ENCODE measurements at regions not wholly inside any gene's neighbourhood (a gene's known extent, or its start where the extent isn't known, plus 50 kb on each side); places are given as distances from the start of the nearest gene placed in this dataset.
"Not testable (repeated sequence)": the region's sequence is repeated elsewhere in the genome, so short reads cannot be mapped to it uniquely, and the experiment has no call there.

DNA sequence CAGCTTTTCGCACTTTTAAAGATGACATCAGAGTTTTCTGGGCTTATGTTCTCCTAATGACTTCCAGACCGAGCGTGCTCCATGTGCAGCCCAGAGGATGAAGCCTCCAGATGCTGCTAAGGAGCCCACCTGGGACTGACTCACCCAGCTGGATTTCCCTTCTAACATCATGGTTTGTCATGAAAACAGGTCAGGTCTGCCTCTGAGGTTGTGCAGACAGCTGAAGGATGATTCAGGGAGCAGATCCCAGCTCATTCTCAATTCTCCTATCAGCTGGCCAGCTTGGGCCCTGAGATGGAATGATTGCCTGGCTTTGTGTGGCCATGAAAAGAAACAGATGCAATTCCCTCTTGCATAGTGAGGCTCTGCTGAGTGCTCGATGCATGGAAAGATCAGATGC is 123.9 kb upstream of the DUSP10 start:
- Histone ChIP-seq H3K36me3 (ENCODE audit: insufficient read depth, low read length) (no peaks in the 10 kb centered on the region), H3K4me3 (ENCODE audit: low read depth in 1 of 2, low read length in 2 of 2) (no peak overlapping the region), H3K9ac (ENCODE audit: low read length) (no peak overlapping the region), H3K4me1 (ENCODE audit: insufficient read depth, low read length) (no peaks in the 10 kb centered on the region), H3K9me3 (ENCODE audit: low read length) (no peaks in the 10 kb centered on the region), H3K27me3 (ENCODE audit: control insufficient read depth in 1 of 2, insufficient read depth in 2 of 2, low read length in 2 of 2) (no peaks in the 10 kb centered on the region), H3K27ac (ENCODE audit: low read depth, low read length) (no peak overlapping the region)

DNA sequence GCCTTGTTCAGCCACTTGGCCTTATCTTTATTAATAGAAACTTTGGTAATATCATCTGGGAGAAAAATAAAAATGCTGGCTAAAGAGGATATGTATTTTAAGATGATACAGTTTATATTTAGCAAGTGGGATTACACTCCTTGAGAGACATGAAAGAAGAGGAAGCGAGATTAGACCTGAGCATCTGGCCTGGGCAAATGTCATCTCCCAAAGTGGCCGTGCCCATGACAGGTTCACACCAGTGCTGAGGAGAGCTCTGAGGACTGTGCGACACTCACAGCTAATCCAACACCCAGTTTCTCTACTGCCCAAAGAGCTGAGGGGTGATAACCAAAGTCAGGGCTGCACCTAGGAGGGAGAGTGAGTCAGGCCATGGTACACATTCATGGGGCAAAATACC is 121.7 kb upstream of the DUSP10 start:
- no peaks in the 10 kb centered on the region for H3K36me3 ChIP-seq (ENCODE audit: insufficient read depth, low read length)

DNA sequence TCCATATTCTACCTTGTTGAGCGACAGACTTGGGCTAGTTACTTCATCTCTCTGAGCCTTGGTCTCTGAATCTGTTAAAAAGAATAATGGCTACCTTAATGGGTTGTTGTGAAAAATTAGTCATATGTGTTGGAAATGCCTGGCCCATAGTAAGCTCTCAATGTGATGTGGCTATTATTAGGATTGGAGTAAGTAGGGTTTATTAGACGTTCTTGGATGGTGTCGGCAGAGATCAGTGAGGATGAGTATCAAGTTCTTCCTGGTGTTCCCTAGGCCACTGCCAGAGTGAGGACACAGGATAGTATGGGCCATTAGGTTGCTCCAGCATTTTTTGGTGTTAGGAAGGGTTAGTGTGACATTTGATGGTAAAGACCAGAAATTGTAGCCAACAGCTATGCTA is 121.1 kb upstream of the DUSP10 start:
- Histone ChIP-seq H3K27ac (ENCODE audit: low read depth, low read length) (no peak overlapping the region), H3K4me1 (ENCODE audit: insufficient read depth, low read length) (no peaks in the 10 kb centered on the region), H3K9me3 (ENCODE audit: low read length) (no peaks in the 10 kb centered on the region), H3K36me3 (ENCODE audit: insufficient read depth, low read length) (no peaks in the 10 kb centered on the region), H3K9ac (ENCODE audit: low read length) (no peak overlapping the region), H3K27me3 (ENCODE audit: control insufficient read depth in 1 of 2, insufficient read depth in 2 of 2, low read length in 2 of 2) (no peaks in the 10 kb centered on the region), H3K4me3 (ENCODE audit: low read depth in 1 of 2, low read length in 2 of 2) (no peak overlapping the region)

More for the DNA sequence above, 121.7 kb upstream of the DUSP10 start:
- H3K9ac ChIP-seq (ENCODE audit: low read length) = no peak overlapping the region
- no peak overlapping the region for H3K27ac ChIP-seq (ENCODE audit: low read depth, low read length)
- H3K4me3 ChIP-seq (ENCODE audit: low read depth in 1 of 2, low read length in 2 of 2) = no peak overlapping the region
- H3K4me1 ChIP-seq (ENCODE audit: insufficient read depth, low read length) = no peaks in the 10 kb centered on the region
- H3K27me3 ChIP-seq (ENCODE audit: control insufficient read depth in 1 of 2, insufficient read depth in 2 of 2, low read length in 2 of 2) = no peaks in the 10 kb centered on the region
- H3K9me3 ChIP-seq (ENCODE audit: low read length) = no peaks in the 10 kb centered on the region

GRCh38 chr1:221858818-221859611 is 117.1 kb upstream of the DUSP10 start:
- Histone ChIP-seq H3K36me3 (ENCODE audit: insufficient read depth, low read length) (no peaks in the 10 kb centered on the region), H3K27ac (ENCODE audit: low read depth, low read length) (no peak overlapping the region), H3K27me3 (ENCODE audit: control insufficient read depth in 1 of 2, insufficient read depth in 2 of 2, low read length in 2 of 2) (no peaks in the 10 kb centered on the region), H3K4me3 (ENCODE audit: low read depth in 1 of 2, low read length in 2 of 2) (no peak overlapping the region), H3K9ac (ENCODE audit: low read length) (no peak overlapping the region), H3K4me1 (ENCODE audit: insufficient read depth, low read length) (no peaks in the 10 kb centered on the region), H3K9me3 (ENCODE audit: low read length) (no peaks in the 10 kb centered on the region)

- H3K4me3 ChIP-seq (ENCODE audit: low read depth in 1 of 2, low read length in 2 of 2); H3K9ac ChIP-seq (ENCODE audit: low read length); H3K27me3 ChIP-seq (ENCODE audit: control insufficient read depth in 1 of 2, insufficient read depth in 2 of 2, low read length in 2 of 2); H3K4me1 ChIP-seq (ENCODE audit: insufficient read depth, low read length); H3K27ac ChIP-seq (ENCODE audit: low read depth, low read length); H3K36me3 ChIP-seq (ENCODE audit: insufficient read depth, low read length); H3K9me3 ChIP-seq (ENCODE audit: low read length): not testable (repeated sequence)
Observed at GRCh38 chr1:221857094-221857444, 115.2 kb upstream of the DUSP10 start.

- no peaks in the 10 kb centered on the region for H3K9me3 ChIP-seq (ENCODE audit: low read length)
- H3K4me1 ChIP-seq (ENCODE audit: insufficient read depth, low read length) = no peaks in the 10 kb centered on the region
- H3K36me3 ChIP-seq (ENCODE audit: insufficient read depth, low read length) = no peaks in the 10 kb centered on the region
- H3K9ac ChIP-seq (ENCODE audit: low read length) = no peak overlapping the region
- H3K27ac ChIP-seq (ENCODE audit: low read depth, low read length) = no peak overlapping the region
- no peaks in the 10 kb centered on the region for H3K27me3 ChIP-seq (ENCODE audit: control insufficient read depth in 1 of 2, insufficient read depth in 2 of 2, low read length in 2 of 2)
- H3K4me3 ChIP-seq (ENCODE audit: low read depth in 1 of 2, low read length in 2 of 2) = no peak overlapping the region
Observed at GRCh38 chr1:221856228-221857093, 114.6 kb upstream of the DUSP10 start.

GRCh38 chr1:221855156-221855555 is 113.3 kb upstream of the DUSP10 start:
- H3K27ac ChIP-seq (ENCODE audit: low read depth, low read length) = no peak overlapping the region
- no peak overlapping the region for H3K4me3 ChIP-seq (ENCODE audit: low read depth in 1 of 2, low read length in 2 of 2)
- no peaks in the 10 kb centered on the region for H3K36me3 ChIP-seq (ENCODE audit: insufficient read depth, low read length)
- no peaks in the 10 kb centered on the region for H3K27me3 ChIP-seq (ENCODE audit: control insufficient read depth in 1 of 2, insufficient read depth in 2 of 2, low read length in 2 of 2)
- H3K4me1 ChIP-seq (ENCODE audit: insufficient read depth, low read length) = no peaks in the 10 kb centered on the region
- no peak overlapping the region for H3K9ac ChIP-seq (ENCODE audit: low read length)
- H3K9me3 ChIP-seq (ENCODE audit: low read length) = no peaks in the 10 kb centered on the region

- Histone ChIP-seq H3K9ac (ENCODE audit: low read length) (no peak overlapping the region), H3K27me3 (ENCODE audit: control insufficient read depth in 1 of 2, insufficient read depth in 2 of 2, low read length in 2 of 2) (no peaks in the 10 kb centered on the region), H3K4me3 (ENCODE audit: low read depth in 1 of 2, low read length in 2 of 2) (no peak overlapping the region), H3K4me1 (ENCODE audit: insufficient read depth, low read length) (no peaks in the 10 kb centered on the region), H3K36me3 (ENCODE audit: insufficient read depth, low read length) (no peaks in the 10 kb centered on the region), H3K9me3 (ENCODE audit: low read length) (no peaks in the 10 kb centered on the region), H3K27ac (ENCODE audit: low read depth, low read length) (no peak overlapping the region)
Observed at GRCh38 chr1:221851336-221851735, 109.4 kb upstream of the DUSP10 start.

DNA sequence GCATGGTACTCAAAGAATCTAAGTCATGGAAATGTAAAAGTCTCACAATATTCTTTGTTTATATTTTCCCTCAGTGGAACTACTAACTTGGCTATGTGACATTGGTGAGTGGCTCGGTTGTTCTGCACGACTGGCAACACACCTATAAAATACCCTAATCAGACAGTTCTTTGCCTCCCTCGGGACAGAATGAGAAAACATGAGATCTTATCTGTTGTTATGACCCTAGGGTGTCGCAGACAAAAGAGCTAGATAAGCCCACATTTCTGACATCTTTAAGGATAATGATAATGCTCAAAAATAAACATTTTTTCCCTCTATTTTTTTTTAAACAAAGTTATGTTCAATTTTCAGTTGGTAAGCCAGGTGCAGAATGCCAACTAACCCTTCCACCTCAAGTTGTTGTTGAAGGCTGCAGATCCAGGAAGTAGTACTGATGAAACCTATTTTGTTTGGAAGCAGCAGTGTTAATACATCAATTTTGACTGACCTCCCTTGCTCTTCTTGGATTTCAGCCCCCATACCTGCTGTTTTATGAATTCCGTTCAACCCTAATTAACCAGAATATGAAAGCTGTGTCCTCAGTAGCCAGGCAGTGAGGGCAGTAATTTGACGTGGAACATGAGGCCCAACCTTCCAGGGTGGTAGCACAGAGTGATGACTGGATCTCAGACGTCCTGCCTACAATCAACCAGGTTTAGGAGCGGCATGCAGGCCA is 108.7 kb upstream of the DUSP10 start:
- H3K36me3 ChIP-seq (ENCODE audit: insufficient read depth, low read length) = no peaks in the 10 kb centered on the region
- no peak overlapping the region for H3K27ac ChIP-seq (ENCODE audit: low read depth, low read length)
- H3K9ac ChIP-seq (ENCODE audit: low read length) = no peak overlapping the region
- H3K4me3 ChIP-seq (ENCODE audit: low read depth in 1 of 2, low read length in 2 of 2) = no peak overlapping the region
- H3K27me3 ChIP-seq (ENCODE audit: control insufficient read depth in 1 of 2, insufficient read depth in 2 of 2, low read length in 2 of 2) = no peaks in the 10 kb centered on the region
- H3K9me3 ChIP-seq (ENCODE audit: low read length) = no peaks in the 10 kb centered on the region
- peaks cover 2% of the 10 kb centered on the region for H3K4me1 ChIP-seq (ENCODE audit: insufficient read depth, low read length)

- Histone ChIP-seq H3K4me3 (ENCODE audit: low read depth in 1 of 2, low read length in 2 of 2) (no peak overlapping the region), H3K27ac (ENCODE audit: low read depth, low read length) (no peak overlapping the region), H3K9ac (ENCODE audit: low read length) (no peak overlapping the region), H3K36me3 (ENCODE audit: insufficient read depth, low read length) (no peaks in the 10 kb centered on the region), H3K4me1 (ENCODE audit: insufficient read depth, low read length) (peaks cover 9% of the 10 kb centered on the region), H3K9me3 (ENCODE audit: low read length) (no peaks in the 10 kb centered on the region), H3K27me3 (ENCODE audit: control insufficient read depth in 1 of 2, insufficient read depth in 2 of 2, low read length in 2 of 2) (no peaks in the 10 kb centered on the region)
Observed at GRCh38 chr1:221849897-221850296, 108.0 kb upstream of the DUSP10 start.

- Histone ChIP-seq H3K27ac (ENCODE audit: low read depth, low read length) (no peak overlapping the region), H3K9ac (ENCODE audit: low read length) (no peak overlapping the region), H3K36me3 (ENCODE audit: insufficient read depth, low read length) (no peaks in the 10 kb centered on the region), H3K27me3 (ENCODE audit: control insufficient read depth in 1 of 2, insufficient read depth in 2 of 2, low read length in 2 of 2) (no peaks in the 10 kb centered on the region), H3K4me3 (ENCODE audit: low read depth in 1 of 2, low read length in 2 of 2) (no peak overlapping the region), H3K9me3 (ENCODE audit: low read length) (no peaks in the 10 kb centered on the region), H3K4me1 (ENCODE audit: insufficient read depth, low read length) (peaks cover 14% of the 10 kb centered on the region)
Observed at GRCh38 chr1:221849110-221849509, 107.2 kb upstream of the DUSP10 start.

Measured in muscle layer of colon (tissue), 2 donors.